GM23338 (cell line): ENCODE measurements at regions not wholly inside any gene's neighbourhood (a gene's known extent, or its start where the extent isn't known, plus 50 kb on each side); places are given as distances from the start of the nearest gene placed in this dataset.

Source experiments
- ATAC-seq: fragments of 200-7000 bp; cut with Tn5 transposase; 3 replicates; pipeline ENCODE4 v1.9.1; 2020
- DNase-seq: peaks from one replicate; pipeline ENCODE4 v3.0.0-alpha.2; 2015; ENCODE audit warnings: low spot score
- H2AFZ ChIP-seq: fragments of 200-600 bp; sonication (generic); 2 replicates; pipeline ENCODE4 v1.8.0; 2016; ENCODE audit warnings: antibody characterized with exemption, mild to moderate bottlenecking, moderate library complexity
- H3F3A ChIP-seq: fragments of 200-600 bp; sonication (generic); replicated peaks from 2 replicates; pipeline ENCODE4 v1.8.0; 2017; ENCODE audit warnings: antibody characterized with exemption, mixed run types, low read depth
- H3K27ac ChIP-seq: fragments of 200-600 bp; sonication (generic); 2 replicates; pipeline ENCODE4 v1.6.1; 2016; ENCODE audit warnings: low read depth
- H3K27me3 ChIP-seq: fragments of 200-600 bp; sonication (generic); 2 replicates; pipeline ENCODE4 v1.8.0; 2016; ENCODE audit warnings: mild to moderate bottlenecking, mixed run types, moderate library complexity; ENCODE audit not compliant: insufficient read depth
- H3K36me3 ChIP-seq: fragments of 200-600 bp; sonication (generic); 2 replicates; pipeline ENCODE4 v1.8.0; 2016; ENCODE audit warnings: mild to moderate bottlenecking; ENCODE audit not compliant: insufficient read depth
- H3K4me1 ChIP-seq: fragments of 200-600 bp; sonication (generic); 2 replicates; pipeline ENCODE4 v1.8.0; 2016; ENCODE audit warnings: mild to moderate bottlenecking, moderate library complexity; ENCODE audit not compliant: insufficient read depth
- H3K4me2 ChIP-seq: fragments of 200-600 bp; sonication (generic); 2 replicates; pipeline ENCODE4 v1.7.1; 2017; ENCODE audit warnings: mixed run types
- H3K4me3 ChIP-seq: fragments of 200-600 bp; sonication (generic); 2 replicates; pipeline ENCODE4 v1.6.1; 2016; ENCODE audit warnings: mixed run types
- H3K79me2 ChIP-seq: fragments of 200-600 bp; sonication (generic); replicated peaks from 2 replicates; pipeline ENCODE4 v1.8.0; 2017; ENCODE audit warnings: mild to moderate bottlenecking; ENCODE audit not compliant: insufficient read depth
- H3K9me2 ChIP-seq: fragments of 200-600 bp; sonication (generic); 2 replicates; pipeline ENCODE4 v1.8.0; 2017; ENCODE audit not compliant: insufficient read depth
- H4K20me1 ChIP-seq: fragments of 200-600 bp; sonication (generic); replicated peaks from 2 replicates; pipeline ENCODE4 v1.8.0; 2017; ENCODE audit warnings: mild to moderate bottlenecking; ENCODE audit not compliant: insufficient read depth
- H3K27ac Mint-ChIP-seq: 2 replicates; pipeline ENCODE4 v1.8.0; 2020; ENCODE audit warnings: inconsistent platforms, mild to moderate bottlenecking, moderate library complexity, mixed read lengths
- H3K27me3 Mint-ChIP-seq: 3 replicates; pipeline ENCODE4 v1.8.0; 2022; ENCODE audit warnings: low read depth, mild to moderate bottlenecking, moderate library complexity, mixed read lengths, inconsistent platforms; ENCODE audit not compliant: insufficient read depth, poor library complexity
- H3K36me3 Mint-ChIP-seq: 3 replicates; pipeline ENCODE4 v1.8.0; 2021; ENCODE audit warnings: low read depth, mild to moderate bottlenecking, inconsistent platforms, moderate library complexity, mixed read lengths
- H3K4me1 Mint-ChIP-seq: 3 replicates; pipeline ENCODE4 v1.8.0; 2020; ENCODE audit warnings: mild to moderate bottlenecking, inconsistent platforms, mixed read lengths
- H3K4me3 Mint-ChIP-seq: 3 replicates; pipeline ENCODE4 v1.8.0; 2021; ENCODE audit warnings: moderate library complexity, mild to moderate bottlenecking, inconsistent platforms, mixed read lengths
- H3K9me3 Mint-ChIP-seq: 3 replicates; pipeline ENCODE4 v1.8.0; 2020; ENCODE audit warnings: moderate library complexity, mild to moderate bottlenecking, inconsistent platforms, mixed read lengths
- CREB1 ChIP-seq: fragments of 250-450 bp; sonication (Bioruptor Pico); IDR thresholded peaks from 2 replicates; pipeline ENCODE4 v1.5.0; 2020; ENCODE audit warnings: low read depth, mild to moderate bottlenecking, moderate library complexity
- EZH2phosphoT487 ChIP-seq: fragments of 200-600 bp; sonication (generic); IDR thresholded peaks from one replicate; pipeline ENCODE4 v1.8.1; 2018; ENCODE audit warnings: antibody characterized with exemption; ENCODE audit not compliant: unreplicated experiment
- NANOG ChIP-seq: IDR thresholded peaks from 2 replicates; pipeline ENCODE4 v1.6.1; 2016; ENCODE audit warnings: antibody characterized with exemption, borderline replicate concordance
- REST ChIP-seq: IDR thresholded peaks from one replicate; pipeline ENCODE4 v1.6.1; 2018; ENCODE audit warnings: antibody characterized with exemption; ENCODE audit not compliant: unreplicated experiment
- STAT1 ChIP-seq: IDR thresholded peaks from one replicate; pipeline ENCODE4 v1.6.1; 2016; ENCODE audit warnings: antibody characterized with exemption; ENCODE audit not compliant: unreplicated experiment
- ZNF331 ChIP-seq: fragments of 250-450 bp; sonication (Bioruptor Pico); IDR thresholded peaks from 2 replicates; pipeline ENCODE4 v1.5.0; 2020; ENCODE audit warnings: low read depth, mild to moderate bottlenecking, moderate library complexity
- ZNF462 ChIP-seq: fragments of 250-450 bp; sonication (Bioruptor Pico); IDR thresholded peaks from 2 replicates; pipeline ENCODE4 v1.5.0; 2020; ENCODE audit warnings: mild to moderate bottlenecking, moderate library complexity
- TF ChIP-seq, protein P1 (sequence below), 2 experiments: fragments of 200-600 bp in 1 of 2; sonication (generic) in 1 of 2; conservative IDR thresholded peaks; 2 replicates each; pipeline versions ENCODE4 v1.5.1 to v1.6.1; 2016 to 2017; ENCODE audit warnings: antibody characterized with exemption in 2 of 2, low read depth in 2 of 2, mild to moderate bottlenecking in 2 of 2, moderate library complexity in 1 of 2

DNA sequence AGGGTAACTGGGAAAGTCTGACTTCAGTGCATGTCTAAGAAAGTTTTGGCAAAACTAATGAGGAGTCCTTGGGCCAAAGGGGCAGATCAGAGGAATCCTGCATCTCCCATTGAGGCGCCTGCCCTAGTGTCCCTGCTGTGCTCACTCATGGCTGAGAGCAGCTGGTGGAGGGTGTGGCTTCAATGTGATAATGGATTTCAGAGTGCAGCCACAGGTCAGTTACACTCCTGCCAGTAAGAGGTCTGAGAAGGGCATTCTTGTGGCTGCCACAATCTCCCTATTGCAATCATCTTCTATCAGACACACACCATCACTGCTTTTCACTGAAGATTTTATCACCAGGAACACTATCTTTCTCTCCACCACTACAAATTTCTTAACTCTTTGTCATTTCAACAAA is 457.1 kb downstream of the MID1IP1 start (continued):
- no peak for TF ChIP-seq ZNF462 (CRISPR knock-in tag)
- TF ChIP-seq NANOG, result no peak
- no peak for TF ChIP-seq STAT1
- TF ChIP-seq CREB1 (CRISPR knock-in tag), result no peak
- no peak for TF ChIP-seq ZNF331 (CRISPR knock-in tag)
- TF ChIP-seq EZH2phosphoT487, result no peak
- TF ChIP-seq REST, result no peak

DNA sequence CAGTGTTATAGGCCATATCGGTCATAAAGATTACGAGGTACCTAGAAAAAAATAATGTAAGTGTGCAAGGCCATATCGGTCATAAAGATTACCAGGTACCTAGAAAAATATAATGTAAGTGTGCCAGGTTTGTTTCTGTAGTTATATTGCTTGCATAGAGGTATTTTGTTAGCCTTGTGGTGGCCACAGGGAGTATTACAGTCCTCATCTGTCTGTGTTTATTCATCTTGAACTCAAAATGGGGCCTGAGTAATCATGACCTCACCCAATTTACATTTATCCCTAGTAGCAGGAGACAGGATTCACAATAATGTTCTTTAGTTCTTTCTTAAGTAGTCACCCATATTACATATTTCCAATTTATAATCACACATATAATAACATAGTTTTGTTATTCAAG is 459.7 kb downstream of the MID1IP1 start:
- no peaks in the 10 kb centered on the region for H3F3A ChIP-seq
- Mint-ChIP-seq H3K27me3 (no peaks in the 10 kb centered on the region), H3K27ac (no peak overlapping the region), H3K36me3 (no peaks in the 10 kb centered on the region), H3K4me3 (no peak overlapping the region), H3K9me3 (no peaks in the 10 kb centered on the region), H3K4me1 (no peaks in the 10 kb centered on the region)
- H4K20me1 ChIP-seq, result no peaks in the 10 kb centered on the region
- no peaks in the 10 kb centered on the region for H3K36me3 ChIP-seq
- H3K4me3 ChIP-seq, result no peak overlapping the region
- no peak overlapping the region for H3K4me2 ChIP-seq
- no peaks in the 10 kb centered on the region for H3K79me2 ChIP-seq
- no peaks in the 10 kb centered on the region for H3K4me1 ChIP-seq
- ATAC-seq (no peak), DNase-seq (no peak)
- H3K27me3 ChIP-seq, result no peaks in the 10 kb centered on the region
- H2AFZ ChIP-seq, result no peak overlapping the region
- H3K9me2 ChIP-seq, result no peaks in the 10 kb centered on the region
- H3K27ac ChIP-seq, result no peak overlapping the region
- TF ChIP-seq NANOG (no peak), CREB1 (CRISPR knock-in tag) (no peak)
- TF ChIP-seq, protein P1, sequence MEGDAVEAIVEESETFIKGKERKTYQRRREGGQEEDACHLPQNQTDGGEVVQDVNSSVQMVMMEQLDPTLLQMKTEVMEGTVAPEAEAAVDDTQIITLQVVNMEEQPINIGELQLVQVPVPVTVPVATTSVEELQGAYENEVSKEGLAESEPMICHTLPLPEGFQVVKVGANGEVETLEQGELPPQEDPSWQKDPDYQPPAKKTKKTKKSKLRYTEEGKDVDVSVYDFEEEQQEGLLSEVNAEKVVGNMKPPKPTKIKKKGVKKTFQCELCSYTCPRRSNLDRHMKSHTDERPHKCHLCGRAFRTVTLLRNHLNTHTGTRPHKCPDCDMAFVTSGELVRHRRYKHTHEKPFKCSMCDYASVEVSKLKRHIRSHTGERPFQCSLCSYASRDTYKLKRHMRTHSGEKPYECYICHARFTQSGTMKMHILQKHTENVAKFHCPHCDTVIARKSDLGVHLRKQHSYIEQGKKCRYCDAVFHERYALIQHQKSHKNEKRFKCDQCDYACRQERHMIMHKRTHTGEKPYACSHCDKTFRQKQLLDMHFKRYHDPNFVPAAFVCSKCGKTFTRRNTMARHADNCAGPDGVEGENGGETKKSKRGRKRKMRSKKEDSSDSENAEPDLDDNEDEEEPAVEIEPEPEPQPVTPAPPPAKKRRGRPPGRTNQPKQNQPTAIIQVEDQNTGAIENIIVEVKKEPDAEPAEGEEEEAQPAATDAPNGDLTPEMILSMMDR (conservative IDR thresholded peaks at IDR 0.05; ENCODE audit: low read depth in 2 of 2), result no peak
